ENCODE measurements at regions not wholly inside any gene's neighbourhood (a gene's known extent, or its start where the extent isn't known, plus 50 kb on each side); places are given as distances from the start of the nearest gene placed in this dataset.

DNA sequence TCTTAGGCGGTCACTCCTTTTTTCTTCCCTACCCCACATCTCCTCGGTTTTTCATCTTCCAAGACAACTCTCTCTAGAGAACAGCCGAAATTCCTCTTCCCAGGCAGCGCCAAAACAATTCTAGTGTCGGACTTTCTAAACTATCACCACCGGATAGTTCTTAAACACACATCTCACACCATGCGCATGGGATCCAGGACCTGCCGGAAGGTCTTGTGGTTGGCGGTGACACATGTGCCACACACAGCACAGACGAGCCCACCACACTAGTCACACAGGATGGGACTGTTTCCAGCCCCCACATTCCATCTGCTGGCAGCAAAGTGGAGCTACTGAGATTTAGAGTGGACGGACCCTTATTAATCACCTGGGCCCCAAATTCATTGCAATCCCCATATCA lies 614.9 kb upstream of the CADM1 start:
- no peak for TF ChIP-seq POLR2AphosphoS5 (IDR thresholded peaks at IDR 0.05)
- TF ChIP-seq CTCF (IDR thresholded peaks at IDR 0.05): no peak
- TF ChIP-seq EP300 (IDR thresholded peaks at IDR 0.05): no peak
- TF ChIP-seq POLR2A (IDR thresholded peaks at IDR 0.05): no peak
- no peak overlapping the region for H3K27ac ChIP-seq
- H3K4me1 ChIP-seq: no peaks in the 10 kb centered on the region
- H3K4me3 ChIP-seq: no peak overlapping the region
- intact Hi-C loops (cut with DNase I): no loop called here
- no peak for DNase-seq
- H3K27me3 ChIP-seq: no peaks in the 10 kb centered on the region
- no peaks in the 10 kb centered on the region for H3K36me3 ChIP-seq
- 91 to 92% methylated on average over 11 of the region's 11 CpGs for WGBS, 2 donors
- no peaks in the 10 kb centered on the region for H3K9me3 ChIP-seq

DNA sequence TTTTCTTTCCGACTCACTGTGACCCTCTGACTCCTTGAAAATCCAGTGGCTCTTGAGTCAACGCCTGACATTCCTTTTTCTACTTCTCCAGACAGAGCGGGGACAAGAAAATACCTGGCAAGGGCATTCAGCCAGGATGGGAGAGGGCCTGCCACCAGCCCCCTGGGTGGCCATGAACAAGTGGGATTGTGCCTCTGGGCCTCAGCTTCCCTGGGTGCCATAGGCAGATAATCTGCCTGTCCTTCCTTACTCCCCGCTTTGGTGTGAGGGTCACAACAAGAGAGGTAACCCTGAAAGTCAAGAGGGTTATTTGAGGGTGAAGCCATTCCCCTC lies 613.9 kb upstream of the CADM1 start:
- Histone ChIP-seq H3K9me3 (no peaks in the 10 kb centered on the region), H3K4me1 (no peaks in the 10 kb centered on the region), H3K27me3 (no peaks in the 10 kb centered on the region), H3K27ac (no peak overlapping the region), H3K4me3 (no peak overlapping the region), H3K36me3 (no peaks in the 10 kb centered on the region)
- intact Hi-C loops (cut with DNase I): no loop called here
- WGBS, 2 donors: 79 to 83% methylated on average over 4 of the region's 4 CpGs
- DNase-seq: no peak
- TF ChIP-seq CTCF (IDR thresholded peaks at IDR 0.05) (no peak), POLR2AphosphoS5 (IDR thresholded peaks at IDR 0.05) (no peak), POLR2A (IDR thresholded peaks at IDR 0.05) (no peak)

DNA sequence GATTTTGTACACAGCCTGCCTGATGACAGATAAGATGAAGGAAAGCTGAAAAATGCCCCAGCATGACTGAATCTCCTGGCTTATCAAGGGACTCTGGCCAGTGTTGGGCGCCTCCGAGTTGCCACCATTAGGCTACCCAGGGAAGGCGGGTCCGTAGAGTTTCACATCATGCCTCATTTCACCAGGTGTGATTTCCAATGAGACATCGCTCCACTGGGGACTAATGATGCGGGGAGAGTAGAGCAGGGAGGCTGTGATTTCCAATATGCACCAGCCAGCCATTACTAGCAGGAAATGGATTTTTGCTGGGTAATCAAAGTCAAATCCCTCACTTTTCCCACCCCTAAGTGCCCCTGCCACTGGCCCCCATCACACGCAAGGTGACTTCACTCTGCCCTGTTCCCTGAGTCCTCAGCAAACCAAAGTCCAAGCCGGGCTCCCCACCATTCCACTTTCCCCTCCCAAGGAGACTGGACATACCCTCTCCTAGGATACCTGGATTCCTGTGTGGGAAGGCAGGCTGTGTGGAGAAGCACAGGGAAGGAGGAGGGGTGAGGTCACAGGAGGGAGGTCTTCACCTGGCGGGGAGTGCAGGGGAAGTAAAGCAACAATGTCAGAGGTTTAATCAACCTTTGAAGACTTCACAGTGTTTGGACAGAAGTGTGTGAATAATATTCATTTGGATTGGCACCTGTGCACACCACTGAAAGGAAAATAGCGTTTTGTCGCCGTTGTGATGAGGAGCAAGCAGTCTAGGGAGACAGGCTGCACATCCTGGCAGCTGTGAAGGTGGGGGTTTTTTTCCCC lies 613.3 kb upstream of the CADM1 start:
- Histone ChIP-seq H3K27me3 (no peaks in the 10 kb centered on the region), H3K4me3 (no peak overlapping the region), H3K27ac (no peak overlapping the region), H3K36me3 (no peaks in the 10 kb centered on the region), H3K4me1 (no peaks in the 10 kb centered on the region), H3K9me3 (no peaks in the 10 kb centered on the region)
- WGBS, 2 donors: 91 to 92% methylated on average over 12 of the region's 12 CpGs
- no peak for DNase-seq
- TF ChIP-seq EP300 (IDR thresholded peaks at IDR 0.05) (no peak), POLR2A (IDR thresholded peaks at IDR 0.05) (no peak), CTCF (IDR thresholded peaks at IDR 0.05) (no peak), POLR2AphosphoS5 (IDR thresholded peaks at IDR 0.05) (no peak)
- intact Hi-C loops (cut with DNase I): no loop called here

DNA sequence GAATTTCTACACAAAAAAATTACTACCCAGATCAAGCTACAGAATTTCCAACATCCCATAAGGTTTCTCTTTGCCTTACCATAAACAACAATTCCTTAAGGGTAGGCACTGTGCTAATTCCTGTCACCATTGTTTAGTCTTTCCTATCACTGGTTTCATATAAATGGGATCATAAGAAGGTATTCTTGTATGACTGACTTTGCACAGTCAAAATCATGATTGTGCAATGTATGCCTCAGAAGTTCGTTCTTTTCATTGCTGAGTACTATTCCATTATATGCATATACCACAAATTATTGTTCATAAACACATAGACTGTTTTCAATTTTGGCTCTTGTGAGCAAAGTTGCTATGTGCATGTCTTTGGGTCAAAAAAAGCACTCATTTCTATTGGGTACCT lies 611.6 kb upstream of the CADM1 start:
- no peaks in the 10 kb centered on the region for H3K36me3 ChIP-seq
- no peak for TF ChIP-seq POLR2A (IDR thresholded peaks at IDR 0.05)
- TF ChIP-seq CTCF (IDR thresholded peaks at IDR 0.05): no peak
- TF ChIP-seq POLR2AphosphoS5 (IDR thresholded peaks at IDR 0.05): no peak
- no peak for TF ChIP-seq EP300 (IDR thresholded peaks at IDR 0.05)
- no peak for DNase-seq
- WGBS, 2 donors: 94 to 96% methylated on average over 1 of the region's 1 CpG
- H3K27ac ChIP-seq: no peak overlapping the region
- no peak overlapping the region for H3K4me3 ChIP-seq
- H3K9me3 ChIP-seq: no peaks in the 10 kb centered on the region
- intact Hi-C loops (cut with DNase I): no loop called here
- no peaks in the 10 kb centered on the region for H3K4me1 ChIP-seq
- no peaks in the 10 kb centered on the region for H3K27me3 ChIP-seq

DNA sequence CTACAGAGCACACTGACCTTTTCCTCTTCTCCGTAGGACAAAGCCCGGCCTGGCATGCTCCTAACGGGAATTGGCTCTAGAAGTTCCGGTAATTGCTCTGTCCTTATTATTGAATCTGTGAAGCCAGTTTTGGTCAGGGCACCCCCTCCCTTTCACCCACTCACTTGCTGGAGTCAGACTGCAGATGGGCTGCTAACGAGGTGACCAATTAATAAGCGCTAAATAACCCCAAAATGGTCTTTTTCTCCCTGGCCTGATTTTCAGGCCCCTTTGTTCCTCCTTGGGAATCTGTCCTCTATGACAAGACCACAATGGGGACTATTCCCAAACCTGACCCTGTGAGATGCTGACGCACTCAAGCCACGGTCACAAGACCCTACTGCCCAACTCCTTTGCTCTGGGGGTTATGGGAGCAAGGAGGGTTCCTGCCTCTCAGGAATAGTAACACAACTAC lies 610.0 kb upstream of the CADM1 start:
- no peak overlapping the region for H3K4me3 ChIP-seq
- H3K4me1 ChIP-seq: no peaks in the 10 kb centered on the region
- WGBS, 2 donors: 87 to 93% methylated on average over 8 of the region's 8 CpGs
- H3K27me3 ChIP-seq: no peaks in the 10 kb centered on the region
- no peak overlapping the region for H3K27ac ChIP-seq
- no peak for TF ChIP-seq CTCF (IDR thresholded peaks at IDR 0.05)
- TF ChIP-seq POLR2A (IDR thresholded peaks at IDR 0.05): no peak
- no peak for TF ChIP-seq EP300 (IDR thresholded peaks at IDR 0.05)
- H3K36me3 ChIP-seq: no peaks in the 10 kb centered on the region
- no peak for DNase-seq
- intact Hi-C loops (cut with DNase I): no loop called here
- no peaks in the 10 kb centered on the region for H3K9me3 ChIP-seq
